Left forelimb (tissue), 1 donor: ENCODE measurements at regions not wholly inside any gene's neighbourhood (a gene's known extent, or its start where the extent isn't known, plus 50 kb on each side); places are given as distances from the start of the nearest gene placed in this dataset.
"Not testable (repeated sequence)": the region's sequence is repeated elsewhere in the genome, so short reads cannot be mapped to it uniquely, and the experiment has no call there.

Experiments used
- DNase-seq: peaks from one replicate; pipeline ENCODE4 v3.0.0-alpha.2; 2018; ENCODE audit warnings: low spot score

GRCh38 chr9:102362470-102363132 lies 624.2 kb upstream of the GRIN3A start:
- DNase-seq: no peak

- no peak for DNase-seq
These were observed 622.4 kb upstream of the GRIN3A start for GRCh38 chr9:102360846-102361245.

- DNase-seq: no peak
These were observed 617.5 kb upstream of the GRIN3A start for GRCh38 chr9:102355982-102356381.

GRCh38 chr9:102354041-102354440 lies 615.6 kb upstream of the GRIN3A start:
- DNase-seq: no peak

GRCh38 chr9:102337471-102337870 lies 599.0 kb upstream of the GRIN3A start:
- not testable (repeated sequence) for DNase-seq

GRCh38 chr9:102309379-102309778 lies 570.9 kb upstream of the GRIN3A start:
- DNase-seq: no peak

- no peak for DNase-seq
These were observed 556.7 kb upstream of the GRIN3A start for GRCh38 chr9:102295188-102295587.

- no peak for DNase-seq
These were observed 535.5 kb upstream of the GRIN3A start for GRCh38 chr9:102273952-102274351.

GRCh38 chr9:102253099-102253498 lies 514.7 kb upstream of the GRIN3A start:
- no peak for DNase-seq

GRCh38 chr9:102244916-102245315 lies 506.5 kb upstream of the GRIN3A start:
- DNase-seq: no peak

- no peak for DNase-seq
These were observed 499.1 kb upstream of the GRIN3A start for GRCh38 chr9:102237520-102237919.

- no peak for DNase-seq
These were observed 498.6 kb upstream of the GRIN3A start for GRCh38 chr9:102237094-102237493.

GRCh38 chr9:102227416-102227815 lies 489.0 kb upstream of the GRIN3A start:
- not testable (repeated sequence) for DNase-seq

GRCh38 chr9:102225841-102226441 lies 487.5 kb upstream of the GRIN3A start:
- DNase-seq: no peak

- DNase-seq: not testable (repeated sequence)
These were observed 485.1 kb upstream of the GRIN3A start for GRCh38 chr9:102223320-102224136.

- no peak for DNase-seq
These were observed 470.7 kb upstream of the GRIN3A start for GRCh38 chr9:102209176-102209575.

GRCh38 chr9:102206432-102206831 lies 468.0 kb upstream of the GRIN3A start:
- DNase-seq: no peak

- no peak for DNase-seq
These were observed 466.8 kb upstream of the GRIN3A start for GRCh38 chr9:102205251-102205650.

- DNase-seq: no peak
These were observed 463.7 kb upstream of the GRIN3A start for GRCh38 chr9:102202126-102202525.

GRCh38 chr9:102185962-102186361 lies 447.5 kb upstream of the GRIN3A start:
- no peak for DNase-seq

- DNase-seq: no peak
These were observed 446.9 kb upstream of the GRIN3A start for GRCh38 chr9:102185371-102185770.

- no peak for DNase-seq
These were observed 440.4 kb upstream of the GRIN3A start for GRCh38 chr9:102178811-102179210.

- not testable (repeated sequence) for DNase-seq
These were observed 435.8 kb upstream of the GRIN3A start for GRCh38 chr9:102174202-102174601.
